ENCODE measurements at regions not wholly inside any gene's neighbourhood (a gene's known extent, or its start where the extent isn't known, plus 50 kb on each side); places are given as distances from the start of the nearest gene placed in this dataset.

- H3K27me3 ChIP-seq (ENCODE audit: insufficient read depth, insufficient read length): no peaks in the 10 kb centered on the region
These were observed 220.0 kb upstream of the DPP6 start for GRCh38 chr7:153832160-153832559.

DNA sequence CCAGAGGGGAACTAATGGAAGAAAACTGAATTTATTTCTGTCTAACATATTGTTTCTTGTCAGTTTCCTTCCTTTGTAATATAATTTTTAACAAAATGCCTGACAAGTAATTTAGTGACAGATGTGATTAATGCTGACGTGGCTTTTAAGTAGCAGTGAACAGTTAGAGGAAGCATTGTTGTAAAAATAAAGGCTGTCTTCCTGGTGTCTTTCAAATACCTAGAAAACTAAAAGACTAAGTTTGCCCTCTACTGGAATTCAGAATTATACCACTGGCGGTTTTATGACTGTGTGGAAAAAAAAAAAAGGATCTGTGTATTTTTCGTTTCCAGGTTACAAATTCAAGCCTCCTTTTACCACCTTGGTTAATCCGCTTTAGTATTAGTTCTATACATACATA lies 217.1 kb upstream of the DPP6 start:
- DNase-seq (ENCODE audit: low read depth, low spot score): no peak
- no peaks in the 10 kb centered on the region for H3K27me3 ChIP-seq (ENCODE audit: insufficient read depth, insufficient read length)
- TF ChIP-seq SUZ12 (IDR thresholded peaks at IDR 0.05; ENCODE audit: extremely low read depth, insufficient read depth, insufficient read length) (no peak), ZNF274 (IDR thresholded peaks at IDR 0.05; ENCODE audit: low read depth, low read length) (no peak), YY1 (IDR thresholded peaks at IDR 0.05; ENCODE audit: insufficient read depth, insufficient read length) (no peak)
- no peaks in the 10 kb centered on the region for H3K36me3 ChIP-seq (ENCODE audit: insufficient read depth, insufficient read length, low read length)
- no peak overlapping the region for H3K9ac ChIP-seq (ENCODE audit: insufficient read length, low read depth)
- H3K9me3 ChIP-seq (ENCODE audit: insufficient read depth, low read length): no peaks in the 10 kb centered on the region
- no peak overlapping the region for H3K4me3 ChIP-seq (ENCODE audit: insufficient read length, low read depth)
- no peaks in the 10 kb centered on the region for H3K4me1 ChIP-seq (ENCODE audit: insufficient read depth, insufficient read length)

More at GRCh38 chr7:153832160-153832559, 220.0 kb upstream of the DPP6 start:
- TF ChIP-seq ZNF274 (IDR thresholded peaks at IDR 0.05; ENCODE audit: low read depth, low read length) (no peak), SUZ12 (IDR thresholded peaks at IDR 0.05; ENCODE audit: extremely low read depth, insufficient read depth, insufficient read length) (no peak), YY1 (IDR thresholded peaks at IDR 0.05; ENCODE audit: insufficient read depth, insufficient read length) (no peak)
- no peak overlapping the region for H3K9ac ChIP-seq (ENCODE audit: insufficient read length, low read depth)
- no peak for DNase-seq (ENCODE audit: low read depth, low spot score)
- no peaks in the 10 kb centered on the region for H3K9me3 ChIP-seq (ENCODE audit: insufficient read depth, low read length)
- H3K4me3 ChIP-seq (ENCODE audit: insufficient read length, low read depth): no peak overlapping the region
- no peaks in the 10 kb centered on the region for H3K36me3 ChIP-seq (ENCODE audit: insufficient read depth, insufficient read length, low read length)
- H3K4me1 ChIP-seq (ENCODE audit: insufficient read depth, insufficient read length): peaks cover 2% of the 10 kb centered on the region

- H3K36me3 ChIP-seq (ENCODE audit: insufficient read depth, insufficient read length, low read length): no peaks in the 10 kb centered on the region
- H3K27me3 ChIP-seq (ENCODE audit: insufficient read depth, insufficient read length): no peaks in the 10 kb centered on the region
- H3K9ac ChIP-seq (ENCODE audit: insufficient read length, low read depth): no peak overlapping the region
- no peak overlapping the region for H3K4me3 ChIP-seq (ENCODE audit: insufficient read length, low read depth)
- TF ChIP-seq SUZ12 (IDR thresholded peaks at IDR 0.05; ENCODE audit: extremely low read depth, insufficient read depth, insufficient read length) (no peak), ZNF274 (IDR thresholded peaks at IDR 0.05; ENCODE audit: low read depth, low read length) (no peak), YY1 (IDR thresholded peaks at IDR 0.05; ENCODE audit: insufficient read depth, insufficient read length) (no peak)
- no peaks in the 10 kb centered on the region for H3K9me3 ChIP-seq (ENCODE audit: insufficient read depth, low read length)
- DNase-seq (ENCODE audit: low read depth, low spot score): no peak
- H3K4me1 ChIP-seq (ENCODE audit: insufficient read depth, insufficient read length): no peaks in the 10 kb centered on the region
These were observed 216.4 kb upstream of the DPP6 start for GRCh38 chr7:153835712-153836265.

DNA sequence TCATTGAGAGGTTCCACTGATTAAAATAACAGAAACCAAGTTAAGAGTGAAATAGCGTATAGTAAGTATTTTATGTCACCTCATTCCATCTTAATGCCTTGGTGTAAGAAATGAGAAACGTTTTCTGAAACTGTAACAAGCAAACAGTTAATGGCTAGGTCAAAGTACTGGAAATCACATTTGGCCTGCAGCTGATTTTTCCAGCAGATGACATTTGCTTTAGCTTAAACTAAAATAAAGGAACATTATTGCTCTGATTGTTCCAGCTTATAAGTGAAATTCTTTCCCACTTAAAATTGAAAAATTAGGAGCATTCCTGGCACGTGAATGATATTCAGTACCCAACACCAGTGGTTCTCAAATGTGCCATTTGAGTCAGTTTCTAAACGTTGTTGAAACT lies 213.6 kb upstream of the DPP6 start:
- DNase-seq (ENCODE audit: low read depth, low spot score): no peak
- Histone ChIP-seq H3K4me3 (ENCODE audit: insufficient read length, low read depth) (no peak overlapping the region), H3K9ac (ENCODE audit: insufficient read length, low read depth) (no peak overlapping the region), H3K9me3 (ENCODE audit: insufficient read depth, low read length) (peaks cover 9% of the 10 kb centered on the region; the same call in 1 of the 2 replicates), H3K36me3 (ENCODE audit: insufficient read depth, insufficient read length, low read length) (no peaks in the 10 kb centered on the region), H3K27me3 (ENCODE audit: insufficient read depth, insufficient read length) (no peaks in the 10 kb centered on the region), H3K4me1 (ENCODE audit: insufficient read depth, insufficient read length) (no peaks in the 10 kb centered on the region)
- TF ChIP-seq SUZ12 (IDR thresholded peaks at IDR 0.05; ENCODE audit: extremely low read depth, insufficient read depth, insufficient read length) (no peak), ZNF274 (IDR thresholded peaks at IDR 0.05; ENCODE audit: low read depth, low read length) (no peak), YY1 (IDR thresholded peaks at IDR 0.05; ENCODE audit: insufficient read depth, insufficient read length) (no peak)

GRCh38 chr7:153840861-153841260 lies 211.3 kb upstream of the DPP6 start:
- no peak for TF ChIP-seq YY1 (IDR thresholded peaks at IDR 0.05; ENCODE audit: insufficient read depth, insufficient read length)
- TF ChIP-seq ZNF274 (IDR thresholded peaks at IDR 0.05; ENCODE audit: low read depth, low read length): no peak
- Histone ChIP-seq H3K9ac (ENCODE audit: insufficient read length, low read depth) (no peak overlapping the region), H3K27me3 (ENCODE audit: insufficient read depth, insufficient read length) (no peaks in the 10 kb centered on the region), H3K9me3 (ENCODE audit: insufficient read depth, low read length) (peaks cover 9% of the 10 kb centered on the region; the same call in 1 of the 2 replicates), H3K4me1 (ENCODE audit: insufficient read depth, insufficient read length) (no peaks in the 10 kb centered on the region), H3K36me3 (ENCODE audit: insufficient read depth, insufficient read length, low read length) (no peaks in the 10 kb centered on the region), H3K4me3 (ENCODE audit: insufficient read length, low read depth) (no peak overlapping the region)
- no peak for DNase-seq (ENCODE audit: low read depth, low spot score)

DNA sequence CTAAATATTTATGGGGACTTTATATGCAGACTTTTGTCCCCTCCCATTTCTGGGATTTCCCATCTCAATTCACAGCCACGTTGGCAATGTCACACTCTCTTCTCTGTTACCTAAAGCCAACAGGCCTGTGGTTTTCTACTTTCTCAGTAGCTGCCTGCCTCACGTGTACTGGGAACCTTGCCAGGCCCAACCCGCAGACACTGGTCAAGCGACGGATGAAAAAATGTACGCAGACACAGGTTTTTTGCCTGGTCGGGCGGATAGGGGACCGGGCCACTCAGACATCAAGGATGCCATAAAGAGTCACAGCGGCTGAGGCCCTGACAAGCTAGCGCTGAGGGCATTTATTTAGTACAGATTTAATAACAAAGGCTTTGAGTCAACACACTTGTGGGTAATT lies 204.4 kb upstream of the DPP6 start:
- TF ChIP-seq YY1 (IDR thresholded peaks at IDR 0.05; ENCODE audit: insufficient read depth, insufficient read length): no peak
- no peak for TF ChIP-seq SUZ12 (IDR thresholded peaks at IDR 0.05; ENCODE audit: extremely low read depth, insufficient read depth, insufficient read length)
- no peak for TF ChIP-seq ZNF274 (IDR thresholded peaks at IDR 0.05; ENCODE audit: low read depth, low read length)
- Histone ChIP-seq H3K9ac (ENCODE audit: insufficient read length, low read depth) (no peak overlapping the region), H3K4me1 (ENCODE audit: insufficient read depth, insufficient read length) (no peaks in the 10 kb centered on the region), H3K36me3 (ENCODE audit: insufficient read depth, insufficient read length, low read length) (no peaks in the 10 kb centered on the region), H3K4me3 (ENCODE audit: insufficient read length, low read depth) (no peak overlapping the region), H3K27me3 (ENCODE audit: insufficient read depth, insufficient read length) (no peaks in the 10 kb centered on the region), H3K9me3 (ENCODE audit: insufficient read depth, low read length) (peaks cover 8% of the 10 kb centered on the region; the same call in 1 of the 2 replicates)
- DNase-seq (ENCODE audit: low read depth, low spot score): no peak

DNA sequence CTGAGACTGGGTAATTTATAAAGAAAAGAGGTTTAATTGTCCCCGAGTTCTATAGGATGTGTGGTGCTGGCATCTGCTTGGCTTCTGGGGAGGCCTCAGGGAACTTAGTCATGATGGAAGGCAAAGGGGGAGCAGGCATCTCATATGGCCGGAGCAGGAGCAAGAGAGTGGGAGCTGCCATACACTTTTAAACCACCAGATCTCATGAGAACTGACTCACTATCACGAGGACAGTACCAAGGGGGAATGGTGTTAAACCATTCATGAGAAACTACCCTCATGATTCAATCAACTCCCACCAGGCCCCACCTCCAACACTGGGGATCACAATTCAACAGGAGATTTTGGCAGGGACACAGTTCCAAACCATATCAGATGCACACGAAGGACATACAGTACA lies 199.9 kb upstream of the DPP6 start:
- Histone ChIP-seq H3K9me3 (ENCODE audit: insufficient read depth, low read length) (no peaks in the 10 kb centered on the region), H3K9ac (ENCODE audit: insufficient read length, low read depth) (no peak overlapping the region), H3K4me3 (ENCODE audit: insufficient read length, low read depth) (no peak overlapping the region), H3K4me1 (ENCODE audit: insufficient read depth, insufficient read length) (no peaks in the 10 kb centered on the region), H3K36me3 (ENCODE audit: insufficient read depth, insufficient read length, low read length) (no peaks in the 10 kb centered on the region), H3K27me3 (ENCODE audit: insufficient read depth, insufficient read length) (no peaks in the 10 kb centered on the region)
- DNase-seq (ENCODE audit: low read depth, low spot score): no peak
- TF ChIP-seq SUZ12 (IDR thresholded peaks at IDR 0.05; ENCODE audit: extremely low read depth, insufficient read depth, insufficient read length): no peak
- no peak for TF ChIP-seq ZNF274 (IDR thresholded peaks at IDR 0.05; ENCODE audit: low read depth, low read length)
- TF ChIP-seq YY1 (IDR thresholded peaks at IDR 0.05; ENCODE audit: insufficient read depth, insufficient read length): no peak

Data from NT2/D1 (cell line).